Glomerular visceral epithelial cell (primary cell): ENCODE measurements at regions not wholly inside any gene's neighbourhood (a gene's known extent, or its start where the extent isn't known, plus 50 kb on each side); places are given as distances from the start of the nearest gene placed in this dataset.
"Not testable (repeated sequence)": the region's sequence is repeated elsewhere in the genome, so short reads cannot be mapped to it uniquely, and the experiment has no call there.

Experiments
- DNase-seq: peaks from one replicate; pipeline ENCODE4 v3.0.0-alpha.2; 2016; ENCODE audit errors: extremely low spot score

- no peak for DNase-seq
Measured at GRCh38 chr1:65062339-65062738, 85.7 kb upstream of the AK4 start.

GRCh38 chr1:65063025-65063424 is 85.0 kb upstream of the AK4 start:
- peak; percentile 3 for DNase-seq

GRCh38 chr1:65064981-65065380 is 83.0 kb upstream of the AK4 start:
- no peak for DNase-seq

- no peak for DNase-seq
Measured at GRCh38 chr1:65065524-65066418, 82.2 kb upstream of the AK4 start.

DNA sequence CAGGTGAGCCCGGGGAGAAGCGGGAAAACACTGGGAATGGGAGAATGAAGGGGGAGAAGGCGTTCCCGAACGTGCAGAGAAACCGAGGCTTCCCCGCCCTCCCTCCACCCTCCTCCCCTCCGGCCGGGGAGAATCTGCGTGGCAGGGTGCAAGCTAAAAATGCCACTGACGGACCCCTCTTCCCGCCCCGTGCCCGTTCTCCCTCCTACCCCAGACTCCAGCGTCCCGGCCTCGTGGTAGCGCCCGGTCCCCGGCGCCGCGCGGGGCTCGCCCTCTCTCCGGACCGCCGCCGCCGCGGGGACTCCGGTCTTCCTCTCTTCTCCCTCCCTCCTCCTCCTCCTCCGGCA is 81.6 kb upstream of the AK4 start:
- peak; percentile 7 for DNase-seq

- DNase-seq, result peak; percentile 69
Measured at GRCh38 chr1:65066766-65067490, 81.1 kb upstream of the AK4 start.

DNA sequence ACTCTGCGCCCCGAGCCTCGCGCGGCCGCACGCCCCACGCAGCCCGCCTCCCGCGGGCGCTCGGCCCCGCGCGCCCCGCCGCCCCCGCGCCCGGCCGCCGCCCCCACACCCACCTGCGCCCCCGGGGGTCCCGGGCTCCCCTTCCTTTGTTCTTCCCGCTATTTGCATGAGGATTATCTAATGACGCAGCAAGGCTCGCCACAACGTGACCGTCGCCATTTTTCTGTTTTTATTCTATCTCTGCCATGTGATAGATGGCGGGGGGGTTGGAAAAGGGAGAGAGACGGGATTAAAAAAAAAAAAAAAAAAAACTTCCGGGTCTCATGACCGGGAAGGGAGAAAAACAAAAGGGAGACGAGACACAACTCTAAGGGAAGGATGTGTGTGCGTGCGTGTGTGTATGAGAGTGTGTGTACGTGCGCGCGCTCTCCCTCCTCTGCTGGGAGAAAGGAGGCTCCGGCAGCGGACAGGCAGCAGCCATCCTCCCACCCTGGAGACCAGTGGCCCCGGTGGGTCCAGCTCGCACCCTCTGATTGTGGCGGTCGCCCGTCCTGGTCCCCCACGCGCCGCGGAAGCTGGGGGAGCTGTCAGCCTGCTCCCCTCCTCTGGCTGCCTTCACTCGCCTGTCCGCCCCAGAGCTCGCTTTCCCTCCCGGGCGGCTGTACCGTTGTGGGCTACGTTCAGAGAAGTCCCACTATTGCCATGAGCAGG is 80.4 kb upstream of the AK4 start:
- DNase-seq, result peak; percentile 70

GRCh38 chr1:65068202-65069010 is 79.6 kb upstream of the AK4 start:
- DNase-seq, result no peak

DNA sequence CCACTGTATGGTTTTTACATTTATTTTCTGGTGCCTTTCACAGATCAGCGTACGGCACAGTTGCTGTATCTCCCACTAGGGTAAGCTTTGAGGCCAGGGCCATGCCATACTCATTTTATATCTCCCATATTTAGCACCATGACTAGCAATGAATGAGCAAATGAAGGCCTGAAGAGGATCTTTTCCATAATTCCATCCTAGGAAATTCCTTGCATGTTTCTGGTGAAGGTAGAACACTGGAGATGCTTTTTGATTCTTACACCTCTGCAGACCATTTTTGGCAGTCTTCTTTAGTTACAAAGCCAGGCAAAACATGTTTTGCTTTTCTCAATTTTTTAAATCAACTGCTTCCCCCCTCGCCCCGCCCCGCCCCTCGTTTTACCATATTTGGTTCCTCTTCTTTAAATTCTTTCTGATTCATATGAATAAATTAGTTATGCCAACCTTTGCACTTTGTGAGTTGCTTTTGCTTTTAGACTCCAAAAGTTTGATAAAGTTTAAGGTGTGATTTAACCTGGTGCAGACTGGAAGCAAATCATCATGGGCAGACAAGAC is 78.9 kb upstream of the AK4 start:
- no peak for DNase-seq

DNA sequence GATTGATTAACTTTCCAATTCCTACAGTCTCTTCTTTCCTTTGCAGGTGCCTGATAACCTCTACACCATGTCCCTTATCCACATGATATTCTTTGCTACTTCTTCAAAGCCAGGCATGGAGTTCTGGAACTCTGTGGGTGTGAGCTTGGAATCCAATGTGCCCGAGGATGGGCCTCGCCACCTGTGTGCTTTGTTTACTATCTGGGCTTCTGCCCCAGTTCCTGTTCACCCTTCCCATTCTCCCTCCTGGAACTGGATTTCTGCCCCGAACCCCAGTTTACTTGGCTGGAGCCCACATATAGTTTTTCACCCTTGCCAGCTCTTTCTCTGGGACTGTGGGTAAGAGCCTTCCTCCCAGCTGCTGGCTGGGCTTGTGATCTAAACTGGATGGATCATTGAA is 75.2 kb upstream of the AK4 start:
- DNase-seq, result no peak

GRCh38 chr1:65075123-65075976 is 72.7 kb upstream of the AK4 start:
- peak; percentile 49 for DNase-seq

DNA sequence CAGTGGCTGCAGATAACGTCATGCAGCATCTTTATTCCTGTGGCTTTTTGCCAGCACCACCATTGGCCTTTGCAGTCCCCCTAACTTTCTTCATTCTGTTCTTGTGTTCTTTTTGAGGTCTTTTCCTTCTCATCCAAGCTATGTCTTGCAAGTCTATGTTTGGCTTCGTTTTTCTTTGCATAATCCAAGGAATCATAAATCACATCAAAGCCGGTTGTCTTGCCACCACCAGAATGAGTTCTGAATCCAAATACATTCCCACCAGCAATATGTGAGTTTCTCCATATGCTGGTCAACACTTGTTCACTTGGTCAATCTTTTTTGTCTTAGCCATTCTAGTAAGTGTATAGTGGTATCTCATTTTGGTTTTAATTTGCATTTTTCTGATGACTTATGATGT is 70.6 kb upstream of the AK4 start:
- no peak for DNase-seq

DNA sequence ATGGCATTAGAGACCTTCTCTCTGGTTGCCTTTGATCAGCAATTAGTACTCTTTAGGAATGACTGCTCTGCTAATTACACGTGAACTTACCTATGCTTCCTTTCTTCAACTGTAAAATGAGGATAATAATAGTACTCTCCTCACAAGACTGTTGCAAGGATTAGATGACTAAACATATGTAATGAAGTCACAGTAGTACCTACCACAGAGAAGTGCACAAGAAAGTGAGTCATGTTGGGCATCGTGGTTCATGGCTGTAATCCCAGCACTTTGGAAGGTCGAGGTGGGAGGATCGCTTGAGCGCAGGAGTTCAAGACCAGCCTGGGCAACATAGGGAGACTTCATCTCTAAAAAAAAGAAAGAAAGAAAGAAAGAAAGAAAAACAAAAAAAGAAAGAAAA is 68.1 kb upstream of the AK4 start:
- DNase-seq, result no peak

- DNase-seq, result no peak
Measured at GRCh38 chr1:65082346-65083040, 65.5 kb upstream of the AK4 start.

DNA sequence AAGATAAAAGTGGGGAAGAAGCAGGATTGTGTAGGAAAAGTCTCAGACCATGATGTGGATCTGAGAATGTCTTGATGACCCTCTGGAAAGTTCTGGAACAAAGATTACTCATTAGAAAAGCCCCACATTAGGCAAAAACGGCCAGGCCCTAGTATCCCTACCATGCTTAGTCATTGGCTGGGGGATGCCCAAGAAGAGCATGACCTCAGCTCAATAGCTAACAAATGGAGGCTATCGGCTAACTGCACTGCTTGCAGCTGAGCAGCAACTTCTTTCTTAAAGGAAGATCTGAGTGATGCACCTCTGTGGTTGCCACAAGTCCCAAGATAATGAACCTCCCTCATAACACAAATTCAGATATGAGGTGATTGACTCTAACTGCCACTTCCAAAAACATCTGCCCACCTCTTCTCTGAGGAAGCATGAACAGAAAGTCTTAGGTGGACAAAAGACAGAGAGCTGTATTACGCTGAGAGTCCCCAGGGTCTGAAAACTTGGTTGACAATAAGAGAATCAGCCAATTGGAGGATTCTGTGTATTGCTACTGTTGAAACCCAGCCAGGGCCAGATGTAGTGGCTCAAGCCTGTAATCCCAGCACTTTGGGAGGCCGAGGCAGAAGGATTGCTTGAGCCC is 64.6 kb upstream of the AK4 start:
- DNase-seq, result peak; percentile 33

- no peak for DNase-seq
Measured at GRCh38 chr1:65084066-65084465, 63.9 kb upstream of the AK4 start.

GRCh38 chr1:65087519-65087918 is 60.5 kb upstream of the AK4 start:
- not testable (repeated sequence) for DNase-seq

- DNase-seq, result no peak
Measured at GRCh38 chr1:65090406-65090805, 57.6 kb upstream of the AK4 start.

DNA sequence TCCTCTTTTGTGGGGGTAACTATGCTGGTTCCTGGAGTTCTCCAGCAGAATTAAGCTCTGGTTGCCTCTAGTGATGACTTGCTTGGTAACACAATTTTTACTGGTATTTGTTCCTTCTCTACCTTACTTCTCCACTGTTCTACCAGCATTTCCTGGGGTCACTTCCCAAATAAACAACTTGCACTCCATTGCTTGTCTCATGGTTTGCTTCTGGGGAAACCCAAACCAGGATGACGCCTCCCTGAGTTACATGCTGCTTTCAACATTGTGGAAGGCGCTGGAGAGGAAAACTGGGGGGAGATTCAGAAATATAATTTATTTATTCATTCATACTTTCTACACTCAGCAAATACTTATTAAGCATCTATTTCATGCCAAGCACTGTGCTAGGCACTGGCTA is 55.3 kb upstream of the AK4 start:
- no peak for DNase-seq
